SIG-M5 (cell line): ENCODE measurements at regions not wholly inside any gene's neighbourhood (a gene's known extent, or its start where the extent isn't known, plus 50 kb on each side); places are given as distances from the start of the nearest gene placed in this dataset.
"Not testable (repeated sequence)": the region's sequence is repeated elsewhere in the genome, so short reads cannot be mapped to it uniquely, and the experiment has no call there.

Source experiments
- DNase-seq: peaks from one replicate; lab custom pipeline; 2025; lab: John Stamatoyannopoulos, UW

GRCh38 chr17:13659051-13659450 is 57.3 kb upstream of the HS3ST3A1 start:
- not testable (repeated sequence) for DNase-seq

GRCh38 chr17:13665872-13666635 is 64.3 kb upstream of the HS3ST3A1 start:
- no peak for DNase-seq

GRCh38 chr17:13671341-13671740 is 69.6 kb upstream of the HS3ST3A1 start:
- DNase-seq = no peak

DNA sequence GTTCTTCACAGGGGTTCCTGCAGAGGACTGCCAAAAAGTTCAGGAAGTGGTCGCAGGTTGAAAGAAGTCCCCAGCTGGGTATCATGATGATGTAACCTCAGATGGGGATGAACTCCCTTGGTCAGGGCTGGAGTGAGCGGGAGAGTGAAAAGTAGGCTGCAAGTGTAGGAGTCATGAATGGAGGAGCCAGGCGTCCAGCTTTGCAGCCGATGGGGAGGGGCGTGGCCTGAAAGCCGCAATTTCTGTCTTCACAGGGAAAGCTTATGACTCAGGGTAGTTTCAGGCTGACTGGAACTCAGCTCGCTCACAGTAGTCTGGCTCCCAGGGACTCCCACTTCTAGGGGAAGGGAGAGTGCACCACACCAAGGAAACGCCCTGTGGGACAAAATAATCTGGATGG is 70.0 kb upstream of the HS3ST3A1 start:
- no peak for DNase-seq

DNA sequence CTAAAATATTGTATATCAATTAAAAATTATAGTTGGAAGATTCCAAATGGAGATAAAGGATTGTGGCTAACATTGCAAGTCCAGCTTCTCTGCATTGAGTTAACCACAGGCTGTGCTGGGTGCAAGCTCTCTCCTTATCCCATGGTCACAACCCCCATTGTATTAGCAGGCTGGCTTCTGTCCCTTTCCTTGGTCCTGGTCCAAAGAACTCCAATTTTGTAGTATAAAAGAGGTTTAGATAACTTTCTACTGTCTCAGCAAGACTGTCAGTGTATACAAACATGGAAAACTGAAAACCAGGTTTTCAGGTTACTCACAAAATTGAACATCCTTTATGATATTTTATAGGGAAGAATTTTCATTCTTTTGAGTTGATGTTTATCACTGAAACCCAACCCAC is 76.6 kb upstream of the HS3ST3A1 start:
- no peak for DNase-seq

GRCh38 chr17:13678841-13679240 is 77.1 kb upstream of the HS3ST3A1 start:
- DNase-seq = no peak

- DNase-seq = no peak
These were observed 87.0 kb upstream of the HS3ST3A1 start for GRCh38 chr17:13688716-13689115.

DNA sequence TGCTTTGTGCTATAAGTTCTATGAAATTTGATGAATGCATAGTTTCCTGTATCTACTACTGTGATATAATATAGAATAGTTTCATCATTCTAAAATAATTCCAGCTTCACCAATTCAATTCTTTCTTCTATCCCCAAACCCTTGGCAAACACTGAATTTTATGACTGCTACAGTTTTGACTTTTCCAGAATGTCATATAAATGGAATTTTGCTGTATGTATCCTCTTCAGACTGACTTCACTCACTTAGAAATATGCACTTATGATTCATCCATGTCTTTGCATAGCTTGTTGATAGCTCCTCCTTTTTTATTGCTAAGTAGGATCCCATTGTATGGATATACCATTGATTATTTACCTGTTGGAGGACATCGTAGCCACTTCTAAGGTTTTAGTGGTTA is 89.1 kb upstream of the HS3ST3A1 start:
- no peak for DNase-seq

GRCh38 chr17:13694934-13695333 is 93.2 kb upstream of the HS3ST3A1 start:
- no peak for DNase-seq

GRCh38 chr17:13698832-13699231 is 97.1 kb upstream of the HS3ST3A1 start:
- DNase-seq = no peak

- no peak for DNase-seq
These were observed 97.5 kb upstream of the HS3ST3A1 start for GRCh38 chr17:13699261-13699660.

GRCh38 chr17:13702266-13702665 is 100.5 kb upstream of the HS3ST3A1 start:
- no peak for DNase-seq

GRCh38 chr17:13704333-13704732 is 102.6 kb upstream of the HS3ST3A1 start:
- DNase-seq = no peak

- DNase-seq = no peak
These were observed 103.5 kb upstream of the HS3ST3A1 start for GRCh38 chr17:13705221-13705620.

- no peak for DNase-seq
These were observed 120.0 kb upstream of the HS3ST3A1 start for GRCh38 chr17:13721705-13722104.

GRCh38 chr17:13725288-13725990 is 123.7 kb upstream of the HS3ST3A1 start:
- DNase-seq = no peak

DNA sequence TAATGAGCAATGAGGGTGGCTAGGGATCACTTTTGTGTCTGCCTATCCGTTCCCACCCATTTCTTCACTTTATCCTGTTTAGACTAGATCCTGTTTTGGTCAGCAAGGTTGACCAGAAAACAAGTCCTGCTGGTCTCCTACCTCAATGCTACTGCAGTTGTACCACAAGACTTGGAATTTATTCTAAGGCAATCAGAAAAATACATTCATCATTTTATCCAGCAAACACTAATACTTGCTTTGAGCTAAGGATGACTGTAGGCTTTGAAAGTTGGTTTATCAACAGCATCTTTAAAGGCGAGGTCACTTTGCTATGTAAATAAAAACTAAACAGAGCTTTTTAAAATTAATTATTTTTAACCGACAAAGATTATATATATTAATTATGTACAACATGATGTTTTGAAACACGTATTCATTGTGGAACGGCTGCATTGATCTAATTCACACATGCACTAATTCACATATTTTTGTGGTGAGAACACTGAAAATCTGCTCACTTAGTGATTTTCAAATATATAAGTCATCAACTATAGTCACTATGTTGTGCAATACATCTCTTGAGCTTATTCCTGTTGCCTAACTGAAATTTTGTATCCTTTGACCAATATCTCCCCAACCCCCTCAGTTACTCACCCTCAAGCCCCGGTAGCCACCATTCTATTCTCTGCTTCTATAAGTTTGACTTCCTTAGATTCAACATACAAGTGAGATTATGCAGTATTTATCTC is 125.9 kb upstream of the HS3ST3A1 start:
- DNase-seq = no peak

- DNase-seq = no peak
These were observed 127.1 kb upstream of the HS3ST3A1 start for GRCh38 chr17:13728781-13729180.

DNA sequence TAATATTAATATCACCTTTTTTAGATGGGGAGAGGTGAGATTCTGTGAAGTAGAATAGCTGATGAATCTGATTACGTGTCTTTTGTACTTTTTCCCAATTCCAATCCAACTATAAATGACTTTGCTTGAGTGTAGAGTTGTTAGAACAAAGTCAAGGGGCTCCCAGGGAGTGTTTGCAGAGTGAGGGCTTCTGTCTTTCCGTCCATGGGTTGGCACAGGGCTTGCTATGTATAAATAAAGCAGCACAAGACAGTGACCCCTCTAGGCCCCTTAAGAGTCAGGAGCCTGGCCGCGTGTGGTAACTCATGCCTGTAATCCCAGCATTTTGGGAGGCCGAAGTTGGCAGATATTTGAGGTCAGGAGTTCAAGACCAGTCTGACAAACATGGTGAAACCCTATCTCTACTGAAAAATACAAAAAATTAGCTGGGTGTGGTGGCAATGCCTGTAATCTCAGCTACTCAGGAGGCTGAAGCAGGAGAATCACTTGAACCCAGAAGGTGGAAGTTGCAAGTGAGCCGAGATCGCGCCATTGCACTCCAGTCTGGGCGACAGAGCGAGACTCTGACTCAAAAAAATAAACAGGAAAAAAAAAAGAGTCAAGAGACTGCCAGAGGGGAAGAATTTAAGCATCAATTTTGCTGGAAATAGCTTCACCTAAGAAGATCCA is 127.9 kb upstream of the HS3ST3A1 start:
- no peak for DNase-seq

- no peak for DNase-seq
These were observed 133.2 kb upstream of the HS3ST3A1 start for GRCh38 chr17:13734880-13735279.

GRCh38 chr17:13735444-13735843 is 133.7 kb upstream of the HS3ST3A1 start:
- no peak for DNase-seq

DNA sequence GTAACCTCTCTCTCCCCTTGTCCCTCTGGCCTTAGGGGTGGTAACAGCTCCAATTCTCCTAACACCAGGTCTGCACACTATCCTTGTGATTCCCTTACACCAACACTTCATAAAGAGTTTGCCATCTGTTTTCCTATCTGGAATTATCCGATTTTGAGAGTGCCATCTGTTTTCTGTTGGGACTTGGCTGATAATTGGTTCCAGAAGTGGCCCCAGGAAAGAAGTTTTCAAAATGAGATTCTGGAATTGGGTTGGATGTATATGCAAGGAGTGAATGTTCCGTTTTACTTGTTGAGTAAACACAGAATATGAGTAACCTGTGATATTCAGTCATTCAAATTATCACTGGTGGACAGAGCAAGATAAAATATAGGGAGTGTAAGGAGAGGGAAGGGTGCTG is 134.1 kb upstream of the HS3ST3A1 start:
- DNase-seq = no peak
